GM23338 (cell line): ENCODE measurements at regions not wholly inside any gene's neighbourhood (a gene's known extent, or its start where the extent isn't known, plus 50 kb on each side); places are given as distances from the start of the nearest gene placed in this dataset.

Experiments
- ATAC-seq: fragments of 200-7000 bp; cut with Tn5 transposase; 3 replicates; pipeline ENCODE4 v1.9.1; 2020
- DNase-seq: peaks from one replicate; pipeline ENCODE4 v3.0.0-alpha.2; 2015; ENCODE audit warnings: low spot score
- H2AFZ ChIP-seq: fragments of 200-600 bp; sonication (generic); 2 replicates; pipeline ENCODE4 v1.8.0; 2016; ENCODE audit warnings: antibody characterized with exemption, mild to moderate bottlenecking, moderate library complexity
- H3F3A ChIP-seq: fragments of 200-600 bp; sonication (generic); replicated peaks from 2 replicates; pipeline ENCODE4 v1.8.0; 2017; ENCODE audit warnings: antibody characterized with exemption, mixed run types, low read depth
- H3K27ac ChIP-seq: fragments of 200-600 bp; sonication (generic); 2 replicates; pipeline ENCODE4 v1.6.1; 2016; ENCODE audit warnings: low read depth
- H3K27me3 ChIP-seq: fragments of 200-600 bp; sonication (generic); 2 replicates; pipeline ENCODE4 v1.8.0; 2016; ENCODE audit warnings: mild to moderate bottlenecking, mixed run types, moderate library complexity; ENCODE audit not compliant: insufficient read depth
- H3K36me3 ChIP-seq: fragments of 200-600 bp; sonication (generic); 2 replicates; pipeline ENCODE4 v1.8.0; 2016; ENCODE audit warnings: mild to moderate bottlenecking; ENCODE audit not compliant: insufficient read depth
- H3K4me1 ChIP-seq: fragments of 200-600 bp; sonication (generic); 2 replicates; pipeline ENCODE4 v1.8.0; 2016; ENCODE audit warnings: mild to moderate bottlenecking, moderate library complexity; ENCODE audit not compliant: insufficient read depth
- H3K4me2 ChIP-seq: fragments of 200-600 bp; sonication (generic); 2 replicates; pipeline ENCODE4 v1.7.1; 2017; ENCODE audit warnings: mixed run types
- H3K4me3 ChIP-seq: fragments of 200-600 bp; sonication (generic); 2 replicates; pipeline ENCODE4 v1.6.1; 2016; ENCODE audit warnings: mixed run types
- H3K79me2 ChIP-seq: fragments of 200-600 bp; sonication (generic); replicated peaks from 2 replicates; pipeline ENCODE4 v1.8.0; 2017; ENCODE audit warnings: mild to moderate bottlenecking; ENCODE audit not compliant: insufficient read depth
- H3K9me2 ChIP-seq: fragments of 200-600 bp; sonication (generic); 2 replicates; pipeline ENCODE4 v1.8.0; 2017; ENCODE audit not compliant: insufficient read depth
- H4K20me1 ChIP-seq: fragments of 200-600 bp; sonication (generic); replicated peaks from 2 replicates; pipeline ENCODE4 v1.8.0; 2017; ENCODE audit warnings: mild to moderate bottlenecking; ENCODE audit not compliant: insufficient read depth
- H3K27ac Mint-ChIP-seq: 2 replicates; pipeline ENCODE4 v1.8.0; 2020; ENCODE audit warnings: inconsistent platforms, mild to moderate bottlenecking, moderate library complexity, mixed read lengths
- H3K27me3 Mint-ChIP-seq: 3 replicates; pipeline ENCODE4 v1.8.0; 2022; ENCODE audit warnings: low read depth, mild to moderate bottlenecking, moderate library complexity, mixed read lengths, inconsistent platforms; ENCODE audit not compliant: insufficient read depth, poor library complexity
- H3K36me3 Mint-ChIP-seq: 3 replicates; pipeline ENCODE4 v1.8.0; 2021; ENCODE audit warnings: low read depth, mild to moderate bottlenecking, inconsistent platforms, moderate library complexity, mixed read lengths
- H3K4me1 Mint-ChIP-seq: 3 replicates; pipeline ENCODE4 v1.8.0; 2020; ENCODE audit warnings: mild to moderate bottlenecking, inconsistent platforms, mixed read lengths
- H3K4me3 Mint-ChIP-seq: 3 replicates; pipeline ENCODE4 v1.8.0; 2021; ENCODE audit warnings: moderate library complexity, mild to moderate bottlenecking, inconsistent platforms, mixed read lengths
- H3K9me3 Mint-ChIP-seq: 3 replicates; pipeline ENCODE4 v1.8.0; 2020; ENCODE audit warnings: moderate library complexity, mild to moderate bottlenecking, inconsistent platforms, mixed read lengths
- CREB1 ChIP-seq: fragments of 250-450 bp; sonication (Bioruptor Pico); IDR thresholded peaks from 2 replicates; pipeline ENCODE4 v1.5.0; 2020; ENCODE audit warnings: low read depth, mild to moderate bottlenecking, moderate library complexity
- EZH2 ChIP-seq: fragments of 200-600 bp; sonication (generic); IDR thresholded peaks from one replicate; pipeline ENCODE4 v1.8.0; 2017; ENCODE audit warnings: antibody characterized with exemption, mild to moderate bottlenecking, low read depth; ENCODE audit not compliant: unreplicated experiment
- EZH2phosphoT487 ChIP-seq: fragments of 200-600 bp; sonication (generic); IDR thresholded peaks from one replicate; pipeline ENCODE4 v1.8.1; 2018; ENCODE audit warnings: antibody characterized with exemption; ENCODE audit not compliant: unreplicated experiment
- JUNB ChIP-seq: IDR thresholded peaks from one replicate; pipeline ENCODE4 v1.6.1; 2016; ENCODE audit warnings: antibody characterized with exemption; ENCODE audit not compliant: unreplicated experiment
- NANOG ChIP-seq: IDR thresholded peaks from 2 replicates; pipeline ENCODE4 v1.6.1; 2016; ENCODE audit warnings: antibody characterized with exemption, borderline replicate concordance
- POLR2AphosphoS5 ChIP-seq: IDR thresholded peaks from 2 replicates; pipeline ENCODE4 v1.6.1; 2016; ENCODE audit warnings: antibody characterized with exemption, low read depth
- STAT1 ChIP-seq: IDR thresholded peaks from one replicate; pipeline ENCODE4 v1.6.1; 2016; ENCODE audit warnings: antibody characterized with exemption; ENCODE audit not compliant: unreplicated experiment
- ZNF114 ChIP-seq: fragments of 250-450 bp; sonication (Bioruptor Pico); IDR thresholded peaks from 2 replicates; pipeline ENCODE4 v1.5.0; 2020; ENCODE audit warnings: mild to moderate bottlenecking, moderate library complexity
- ZNF331 ChIP-seq: fragments of 250-450 bp; sonication (Bioruptor Pico); IDR thresholded peaks from 2 replicates; pipeline ENCODE4 v1.5.0; 2020; ENCODE audit warnings: low read depth, mild to moderate bottlenecking, moderate library complexity
- TF ChIP-seq, protein P1 (sequence below): IDR thresholded peaks from 2 replicates; pipeline ENCODE4 v1.6.1; 2016; ENCODE audit warnings: antibody characterized with exemption
- TF ChIP-seq, protein P2 (sequence below): fragments of 250-450 bp; sonication (Bioruptor Pico); IDR thresholded peaks from 2 replicates; pipeline ENCODE4 v1.5.0; 2020; ENCODE audit warnings: mild to moderate bottlenecking, moderate library complexity
- TF ChIP-seq, protein P3 (sequence below): IDR thresholded peaks from one replicate; pipeline ENCODE4 v1.6.1; 2018; ENCODE audit warnings: antibody characterized with exemption; ENCODE audit not compliant: unreplicated experiment
- TF ChIP-seq, protein P4 (sequence below), 2 experiments: fragments of 200-600 bp in 1 of 2; sonication (generic) in 1 of 2; conservative IDR thresholded peaks; 2 replicates each; pipeline versions ENCODE4 v1.5.1 to v1.6.1; 2016 to 2017; ENCODE audit warnings: antibody characterized with exemption in 2 of 2, low read depth in 2 of 2, mild to moderate bottlenecking in 2 of 2, moderate library complexity in 1 of 2

DNA sequence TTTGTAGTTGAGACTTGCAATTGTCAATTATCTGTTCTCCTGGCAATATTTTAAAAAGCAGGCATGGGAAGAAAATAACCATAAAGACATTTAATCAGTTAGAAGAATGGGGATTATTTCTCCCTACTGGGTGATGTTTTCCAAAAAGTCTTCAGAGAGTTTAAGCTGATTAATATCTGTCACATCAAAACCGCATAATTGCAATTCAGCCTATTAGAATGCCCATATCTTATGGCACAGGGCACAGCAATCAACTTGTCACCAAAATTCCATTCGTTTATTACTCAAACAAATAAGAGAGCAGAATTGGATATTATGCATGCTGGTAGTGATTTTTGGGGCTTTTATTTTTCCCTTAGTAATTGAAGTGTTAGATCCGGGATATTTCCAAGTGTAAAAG, 218.7 kb downstream of the RNF144B start:
- ATAC-seq (no peak), DNase-seq (no peak)
- Mint-ChIP-seq H3K4me3 (no peak overlapping the region), H3K27me3 (no peaks in the 10 kb centered on the region), H3K27ac (no peak overlapping the region), H3K9me3 (no peaks in the 10 kb centered on the region; the same call in 1 of the 3 replicates), H3K36me3 (no peaks in the 10 kb centered on the region), H3K4me1 (peaks cover 4% of the 10 kb centered on the region; the same call in 2 of the 3 replicates)
- H3K4me3 ChIP-seq = no peak overlapping the region
- H4K20me1 ChIP-seq = no peaks in the 10 kb centered on the region; the same call in 1 of the 2 replicates
- H3K9me2 ChIP-seq = peaks cover 9% of the 10 kb centered on the region; the same call in 1 of the 2 replicates
- TF ChIP-seq, protein P1, sequence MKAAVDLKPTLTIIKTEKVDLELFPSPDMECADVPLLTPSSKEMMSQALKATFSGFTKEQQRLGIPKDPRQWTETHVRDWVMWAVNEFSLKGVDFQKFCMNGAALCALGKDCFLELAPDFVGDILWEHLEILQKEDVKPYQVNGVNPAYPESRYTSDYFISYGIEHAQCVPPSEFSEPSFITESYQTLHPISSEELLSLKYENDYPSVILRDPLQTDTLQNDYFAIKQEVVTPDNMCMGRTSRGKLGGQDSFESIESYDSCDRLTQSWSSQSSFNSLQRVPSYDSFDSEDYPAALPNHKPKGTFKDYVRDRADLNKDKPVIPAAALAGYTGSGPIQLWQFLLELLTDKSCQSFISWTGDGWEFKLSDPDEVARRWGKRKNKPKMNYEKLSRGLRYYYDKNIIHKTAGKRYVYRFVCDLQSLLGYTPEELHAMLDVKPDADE = no peak
- no peak for TF ChIP-seq JUNB
- TF ChIP-seq, protein P2, sequence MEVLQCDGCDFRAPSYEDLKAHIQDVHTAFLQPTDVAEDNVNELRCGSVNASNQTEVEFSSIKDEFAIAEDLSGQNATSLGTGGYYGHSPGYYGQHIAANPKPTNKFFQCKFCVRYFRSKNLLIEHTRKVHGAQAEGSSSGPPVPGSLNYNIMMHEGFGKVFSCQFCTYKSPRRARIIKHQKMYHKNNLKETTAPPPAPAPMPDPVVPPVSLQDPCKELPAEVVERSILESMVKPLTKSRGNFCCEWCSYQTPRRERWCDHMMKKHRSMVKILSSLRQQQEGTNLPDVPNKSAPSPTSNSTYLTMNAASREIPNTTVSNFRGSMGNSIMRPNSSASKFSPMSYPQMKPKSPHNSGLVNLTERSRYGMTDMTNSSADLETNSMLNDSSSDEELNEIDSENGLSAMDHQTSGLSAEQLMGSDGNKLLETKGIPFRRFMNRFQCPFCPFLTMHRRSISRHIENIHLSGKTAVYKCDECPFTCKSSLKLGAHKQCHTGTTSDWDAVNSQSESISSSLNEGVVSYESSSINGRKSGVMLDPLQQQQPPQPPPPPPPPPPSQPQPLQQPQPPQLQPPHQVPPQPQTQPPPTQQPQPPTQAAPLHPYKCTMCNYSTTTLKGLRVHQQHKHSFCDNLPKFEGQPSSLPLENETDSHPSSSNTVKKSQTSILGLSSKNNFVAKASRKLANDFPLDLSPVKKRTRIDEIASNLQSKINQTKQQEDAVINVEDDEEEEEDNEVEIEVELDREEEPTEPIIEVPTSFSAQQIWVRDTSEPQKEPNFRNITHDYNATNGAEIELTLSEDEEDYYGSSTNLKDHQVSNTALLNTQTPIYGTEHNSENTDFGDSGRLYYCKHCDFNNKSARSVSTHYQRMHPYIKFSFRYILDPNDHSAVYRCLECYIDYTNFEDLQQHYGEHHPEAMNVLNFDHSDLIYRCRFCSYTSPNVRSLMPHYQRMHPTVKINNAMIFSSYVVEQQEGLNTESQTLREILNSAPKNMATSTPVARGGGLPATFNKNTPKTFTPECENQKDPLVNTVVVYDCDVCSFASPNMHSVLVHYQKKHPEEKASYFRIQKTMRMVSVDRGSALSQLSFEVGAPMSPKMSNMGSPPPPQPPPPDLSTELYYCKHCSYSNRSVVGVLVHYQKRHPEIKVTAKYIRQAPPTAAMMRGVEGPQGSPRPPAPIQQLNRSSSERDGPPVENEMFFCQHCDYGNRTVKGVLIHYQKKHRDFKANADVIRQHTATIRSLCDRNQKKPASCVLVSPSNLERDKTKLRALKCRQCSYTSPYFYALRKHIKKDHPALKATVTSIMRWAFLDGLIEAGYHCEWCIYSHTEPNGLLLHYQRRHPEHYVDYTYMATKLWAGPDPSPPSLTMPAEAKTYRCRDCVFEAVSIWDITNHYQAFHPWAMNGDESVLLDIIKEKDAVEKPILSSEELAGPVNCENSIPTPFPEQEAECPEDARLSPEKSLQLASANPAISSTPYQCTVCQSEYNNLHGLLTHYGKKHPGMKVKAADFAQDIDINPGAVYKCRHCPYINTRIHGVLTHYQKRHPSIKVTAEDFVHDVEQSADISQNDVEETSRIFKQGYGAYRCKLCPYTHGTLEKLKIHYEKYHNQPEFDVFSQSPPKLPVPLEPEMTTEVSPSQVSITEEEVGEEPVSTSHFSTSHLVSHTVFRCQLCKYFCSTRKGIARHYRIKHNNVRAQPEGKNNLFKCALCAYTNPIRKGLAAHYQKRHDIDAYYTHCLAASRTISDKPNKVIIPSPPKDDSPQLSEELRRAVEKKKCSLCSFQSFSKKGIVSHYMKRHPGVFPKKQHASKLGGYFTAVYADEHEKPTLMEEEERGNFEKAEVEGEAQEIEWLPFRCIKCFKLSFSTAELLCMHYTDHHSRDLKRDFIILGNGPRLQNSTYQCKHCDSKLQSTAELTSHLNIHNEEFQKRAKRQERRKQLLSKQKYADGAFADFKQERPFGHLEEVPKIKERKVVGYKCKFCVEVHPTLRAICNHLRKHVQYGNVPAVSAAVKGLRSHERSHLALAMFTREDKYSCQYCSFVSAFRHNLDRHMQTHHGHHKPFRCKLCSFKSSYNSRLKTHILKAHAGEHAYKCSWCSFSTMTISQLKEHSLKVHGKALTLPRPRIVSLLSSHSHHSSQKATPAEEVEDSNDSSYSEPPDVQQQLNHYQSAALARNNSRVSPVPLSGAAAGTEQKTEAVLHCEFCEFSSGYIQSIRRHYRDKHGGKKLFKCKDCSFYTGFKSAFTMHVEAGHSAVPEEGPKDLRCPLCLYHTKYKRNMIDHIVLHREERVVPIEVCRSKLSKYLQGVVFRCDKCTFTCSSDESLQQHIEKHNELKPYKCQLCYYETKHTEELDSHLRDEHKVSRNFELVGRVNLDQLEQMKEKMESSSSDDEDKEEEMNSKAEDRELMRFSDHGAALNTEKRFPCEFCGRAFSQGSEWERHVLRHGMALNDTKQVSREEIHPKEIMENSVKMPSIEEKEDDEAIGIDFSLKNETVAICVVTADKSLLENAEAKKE (CRISPR knock-in tag) = no peak
- TF ChIP-seq, protein P3, sequence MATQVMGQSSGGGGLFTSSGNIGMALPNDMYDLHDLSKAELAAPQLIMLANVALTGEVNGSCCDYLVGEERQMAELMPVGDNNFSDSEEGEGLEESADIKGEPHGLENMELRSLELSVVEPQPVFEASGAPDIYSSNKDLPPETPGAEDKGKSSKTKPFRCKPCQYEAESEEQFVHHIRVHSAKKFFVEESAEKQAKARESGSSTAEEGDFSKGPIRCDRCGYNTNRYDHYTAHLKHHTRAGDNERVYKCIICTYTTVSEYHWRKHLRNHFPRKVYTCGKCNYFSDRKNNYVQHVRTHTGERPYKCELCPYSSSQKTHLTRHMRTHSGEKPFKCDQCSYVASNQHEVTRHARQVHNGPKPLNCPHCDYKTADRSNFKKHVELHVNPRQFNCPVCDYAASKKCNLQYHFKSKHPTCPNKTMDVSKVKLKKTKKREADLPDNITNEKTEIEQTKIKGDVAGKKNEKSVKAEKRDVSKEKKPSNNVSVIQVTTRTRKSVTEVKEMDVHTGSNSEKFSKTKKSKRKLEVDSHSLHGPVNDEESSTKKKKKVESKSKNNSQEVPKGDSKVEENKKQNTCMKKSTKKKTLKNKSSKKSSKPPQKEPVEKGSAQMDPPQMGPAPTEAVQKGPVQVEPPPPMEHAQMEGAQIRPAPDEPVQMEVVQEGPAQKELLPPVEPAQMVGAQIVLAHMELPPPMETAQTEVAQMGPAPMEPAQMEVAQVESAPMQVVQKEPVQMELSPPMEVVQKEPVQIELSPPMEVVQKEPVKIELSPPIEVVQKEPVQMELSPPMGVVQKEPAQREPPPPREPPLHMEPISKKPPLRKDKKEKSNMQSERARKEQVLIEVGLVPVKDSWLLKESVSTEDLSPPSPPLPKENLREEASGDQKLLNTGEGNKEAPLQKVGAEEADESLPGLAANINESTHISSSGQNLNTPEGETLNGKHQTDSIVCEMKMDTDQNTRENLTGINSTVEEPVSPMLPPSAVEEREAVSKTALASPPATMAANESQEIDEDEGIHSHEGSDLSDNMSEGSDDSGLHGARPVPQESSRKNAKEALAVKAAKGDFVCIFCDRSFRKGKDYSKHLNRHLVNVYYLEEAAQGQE = no peak
- TF ChIP-seq, protein P4, sequence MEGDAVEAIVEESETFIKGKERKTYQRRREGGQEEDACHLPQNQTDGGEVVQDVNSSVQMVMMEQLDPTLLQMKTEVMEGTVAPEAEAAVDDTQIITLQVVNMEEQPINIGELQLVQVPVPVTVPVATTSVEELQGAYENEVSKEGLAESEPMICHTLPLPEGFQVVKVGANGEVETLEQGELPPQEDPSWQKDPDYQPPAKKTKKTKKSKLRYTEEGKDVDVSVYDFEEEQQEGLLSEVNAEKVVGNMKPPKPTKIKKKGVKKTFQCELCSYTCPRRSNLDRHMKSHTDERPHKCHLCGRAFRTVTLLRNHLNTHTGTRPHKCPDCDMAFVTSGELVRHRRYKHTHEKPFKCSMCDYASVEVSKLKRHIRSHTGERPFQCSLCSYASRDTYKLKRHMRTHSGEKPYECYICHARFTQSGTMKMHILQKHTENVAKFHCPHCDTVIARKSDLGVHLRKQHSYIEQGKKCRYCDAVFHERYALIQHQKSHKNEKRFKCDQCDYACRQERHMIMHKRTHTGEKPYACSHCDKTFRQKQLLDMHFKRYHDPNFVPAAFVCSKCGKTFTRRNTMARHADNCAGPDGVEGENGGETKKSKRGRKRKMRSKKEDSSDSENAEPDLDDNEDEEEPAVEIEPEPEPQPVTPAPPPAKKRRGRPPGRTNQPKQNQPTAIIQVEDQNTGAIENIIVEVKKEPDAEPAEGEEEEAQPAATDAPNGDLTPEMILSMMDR (conservative IDR thresholded peaks at IDR 0.05; ENCODE audit: low read depth in 2 of 2) = no peak
- TF ChIP-seq STAT1 = no peak
- TF ChIP-seq EZH2phosphoT487 = no peak
- TF ChIP-seq NANOG = no peak
- no peak for TF ChIP-seq POLR2AphosphoS5
- no peak for TF ChIP-seq CREB1 (CRISPR knock-in tag)
- TF ChIP-seq ZNF331 = no peak
- TF ChIP-seq ZNF114 = no peak
- no peak for TF ChIP-seq EZH2
- no peak overlapping the region for H3K4me2 ChIP-seq
- H3K36me3 ChIP-seq = no peaks in the 10 kb centered on the region
- no peaks in the 10 kb centered on the region for H3K79me2 ChIP-seq
- H3K27ac ChIP-seq = no peak overlapping the region
- H3K27me3 ChIP-seq = no peaks in the 10 kb centered on the region
- H3F3A ChIP-seq = no peaks in the 10 kb centered on the region
- H3K4me1 ChIP-seq = no peaks in the 10 kb centered on the region
- H2AFZ ChIP-seq = no peak overlapping the region
